ENCODE measurements at regions not wholly inside any gene's neighbourhood (a gene's known extent, or its start where the extent isn't known, plus 50 kb on each side); places are given as distances from the start of the nearest gene placed in this dataset.
A peak's percentile ranks its signal among the peaks of the same experiment; 100 is the strongest.

DNA sequence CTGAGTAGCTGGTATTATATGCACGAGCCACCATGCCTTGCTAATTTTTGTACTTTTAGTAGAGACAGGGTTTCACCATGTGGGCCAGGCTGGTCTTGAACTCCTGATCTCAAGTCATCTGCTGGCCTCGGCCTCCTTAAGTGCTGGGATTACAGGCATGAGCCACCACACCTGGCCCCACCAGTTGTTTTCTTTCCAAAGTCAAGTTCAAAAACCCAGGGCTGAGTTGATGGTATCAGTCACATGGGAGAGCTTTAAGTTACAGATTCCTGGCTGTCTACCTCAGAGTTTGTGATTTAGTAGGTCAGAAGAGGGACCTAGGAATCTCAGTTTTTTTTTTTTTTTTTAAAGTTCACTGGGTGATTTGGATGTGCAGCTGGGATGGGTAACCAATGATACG, 107.7 kb downstream of the SCP2D1 start (continued):
- TF ChIP-seq MIER1 (IDR thresholded peaks at IDR 0.05; ENCODE audit: low read depth) (no peak), POLR2AphosphoS5 (IDR thresholded peaks at IDR 0.05; ENCODE audit: control insufficient read depth, insufficient read depth, low read depth, low read length) (no peak)

DNA sequence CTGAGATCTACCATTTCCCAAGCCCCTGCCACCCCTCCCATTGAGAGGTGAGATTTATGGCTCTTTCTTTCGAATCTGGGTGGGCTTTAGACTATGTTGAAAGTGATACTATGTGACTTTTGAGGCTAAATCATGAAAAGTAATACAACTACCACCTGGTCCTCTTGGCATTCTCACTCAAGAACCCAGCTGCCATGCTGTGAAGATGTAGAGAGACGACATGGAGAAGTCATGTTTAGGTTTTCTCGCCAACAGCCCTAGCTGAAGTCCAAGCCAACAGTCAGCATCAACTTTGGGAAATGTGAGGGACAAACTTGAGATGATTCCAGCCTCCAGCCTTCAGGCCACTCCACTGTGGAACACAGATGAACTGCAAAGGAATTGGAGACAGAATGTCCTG, 108.7 kb downstream of the SCP2D1 start:
- intact Hi-C loops (cut with micrococcal nuclease), result no loop called here
- H2AFZ ChIP-seq (ENCODE audit: low read depth, low read length), result no peak overlapping the region
- BruUV-seq (replicated peaks), result no TSS peak
- no peak overlapping the region for H3K9ac ChIP-seq (ENCODE audit: insufficient read depth in 1 of 2, low read depth in 2 of 2, low read length in 2 of 2)
- H3K9me3 ChIP-seq (replicated peaks; ENCODE audit: control insufficient read depth, insufficient read depth, low read depth, low read length), result no peaks in the 10 kb centered on the region
- ChIA-PET CTCF (ENCODE audit: low intra/inter-chr PET ratio) (no interaction called here), POLR2A (no interaction called here)
- FAIRE-seq (no peak), ATAC-seq (no peak), DNase-seq (ENCODE audit: extremely low read depth in 1 of 4, low spot score in 3 of 4) (no peak)
- H4K20me1 ChIP-seq (replicated peaks; ENCODE audit: control insufficient read depth, insufficient read depth, low read length), result no peaks in the 10 kb centered on the region
- TF ChIP-seq NFIX (CRISPR knock-in tag; IDR thresholded peaks at IDR 0.05; ENCODE audit: low read depth) (no peak), KDM4B (IDR thresholded peaks at IDR 0.05; ENCODE audit: borderline replicate concordance in 2 of 2, low read depth in 1 of 2) (no peak), LARP7 (IDR thresholded peaks at IDR 0.05) (no peak)
- no peaks in the 10 kb centered on the region for H3K27me3 ChIP-seq (ENCODE audit: control insufficient read depth in 2 of 2, insufficient read depth in 2 of 2, low read length in 2 of 2)
- no peak overlapping the region for H3K4me2 ChIP-seq (ENCODE audit: insufficient read depth, low read length)
- in situ Hi-C loops (cut with MboI), result no loop called here
- WGBS (ENCODE audit: insufficient coverage, low coverage, missing lambda C conversion rate), result 0% methylated on average over 1 of the region's 3 CpGs
- H3K9me1 ChIP-seq (ENCODE audit: control insufficient read depth, insufficient read depth, low read length), result no peaks in the 10 kb centered on the region
- no peaks in the 10 kb centered on the region for H3K79me2 ChIP-seq (ENCODE audit: control insufficient read depth, insufficient read depth, low read length)
- no peaks in the 10 kb centered on the region for H3K36me3 ChIP-seq (ENCODE audit: control insufficient read depth, insufficient read depth, low read length)
- no peaks in the 10 kb centered on the region for H3K4me1 ChIP-seq (replicated peaks in 1 of 2; ENCODE audit: control insufficient read depth in 2 of 2, insufficient read depth in 2 of 2, low read length in 2 of 2)
- H3K4me3 ChIP-seq, result no peak overlapping the region
- H3K27ac ChIP-seq (ENCODE audit: extremely low read depth, low read depth, low read length), result no peak overlapping the region

DNA sequence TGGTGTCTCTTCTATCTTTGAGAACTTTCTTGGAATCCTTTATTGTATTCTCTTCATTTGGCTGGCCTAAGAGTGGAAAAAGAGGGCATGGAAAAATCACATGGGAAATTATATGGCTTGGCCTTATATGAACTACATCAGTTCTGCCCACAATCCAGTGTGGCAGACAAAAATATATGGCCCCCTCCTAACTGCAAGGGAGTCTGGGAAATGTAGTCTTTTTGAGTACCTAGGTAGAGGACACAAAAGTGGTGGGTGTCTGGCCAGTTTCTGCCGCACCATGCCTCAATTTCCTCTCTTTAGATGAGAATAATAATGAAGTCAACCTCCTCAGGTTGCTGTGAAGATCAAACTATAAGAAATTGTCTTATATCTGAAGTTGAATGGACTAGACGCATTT, 109.3 kb downstream of the SCP2D1 start:
- in situ Hi-C loops (cut with MboI) (no loop called here), intact Hi-C loops (cut with micrococcal nuclease) (no loop called here)
- Histone ChIP-seq H4K20me1 (replicated peaks; ENCODE audit: control insufficient read depth, insufficient read depth, low read length) (no peaks in the 10 kb centered on the region), H3K9me3 (replicated peaks; ENCODE audit: control insufficient read depth, insufficient read depth, low read depth, low read length) (no peaks in the 10 kb centered on the region), H3K79me2 (ENCODE audit: control insufficient read depth, insufficient read depth, low read length) (no peaks in the 10 kb centered on the region), H3K27me3 (ENCODE audit: control insufficient read depth in 2 of 2, insufficient read depth in 2 of 2, low read length in 2 of 2) (no peaks in the 10 kb centered on the region), H3K27ac (ENCODE audit: extremely low read depth, low read depth, low read length) (no peak overlapping the region), H3K9me1 (ENCODE audit: control insufficient read depth, insufficient read depth, low read length) (no peaks in the 10 kb centered on the region), H3K4me2 (ENCODE audit: insufficient read depth, low read length) (no peak overlapping the region), H3K4me3 (no peak overlapping the region), H3K36me3 (ENCODE audit: control insufficient read depth, insufficient read depth, low read length) (no peaks in the 10 kb centered on the region), H3K9ac (ENCODE audit: insufficient read depth in 1 of 2, low read depth in 2 of 2, low read length in 2 of 2) (no peak overlapping the region), H2AFZ (ENCODE audit: low read depth, low read length) (no peak overlapping the region), H3K4me1 (replicated peaks in 1 of 2; ENCODE audit: control insufficient read depth in 2 of 2, insufficient read depth in 2 of 2, low read length in 2 of 2) (no peaks in the 10 kb centered on the region)
- no TSS peak for BruUV-seq (replicated peaks)
- TF ChIP-seq, protein P1, sequence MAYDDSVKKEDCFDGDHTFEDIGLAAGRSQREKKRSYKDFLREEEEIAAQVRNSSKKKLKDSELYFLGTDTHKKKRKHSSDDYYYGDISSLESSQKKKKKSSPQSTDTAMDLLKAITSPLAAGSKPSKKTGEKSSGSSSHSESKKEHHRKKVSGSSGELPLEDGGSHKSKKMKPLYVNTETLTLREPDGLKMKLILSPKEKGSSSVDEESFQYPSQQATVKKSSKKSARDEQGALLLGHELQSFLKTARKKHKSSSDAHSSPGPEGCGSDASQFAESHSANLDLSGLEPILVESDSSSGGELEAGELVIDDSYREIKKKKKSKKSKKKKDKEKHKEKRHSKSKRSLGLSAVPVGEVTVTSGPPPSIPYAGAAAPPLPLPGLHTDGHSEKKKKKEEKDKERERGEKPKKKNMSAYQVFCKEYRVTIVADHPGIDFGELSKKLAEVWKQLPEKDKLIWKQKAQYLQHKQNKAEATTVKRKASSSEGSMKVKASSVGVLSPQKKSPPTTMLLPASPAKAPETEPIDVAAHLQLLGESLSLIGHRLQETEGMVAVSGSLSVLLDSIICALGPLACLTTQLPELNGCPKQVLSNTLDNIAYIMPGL (CRISPR knock-in tag; IDR thresholded peaks at IDR 0.05), result no peak
- TF ChIP-seq, protein P2, sequence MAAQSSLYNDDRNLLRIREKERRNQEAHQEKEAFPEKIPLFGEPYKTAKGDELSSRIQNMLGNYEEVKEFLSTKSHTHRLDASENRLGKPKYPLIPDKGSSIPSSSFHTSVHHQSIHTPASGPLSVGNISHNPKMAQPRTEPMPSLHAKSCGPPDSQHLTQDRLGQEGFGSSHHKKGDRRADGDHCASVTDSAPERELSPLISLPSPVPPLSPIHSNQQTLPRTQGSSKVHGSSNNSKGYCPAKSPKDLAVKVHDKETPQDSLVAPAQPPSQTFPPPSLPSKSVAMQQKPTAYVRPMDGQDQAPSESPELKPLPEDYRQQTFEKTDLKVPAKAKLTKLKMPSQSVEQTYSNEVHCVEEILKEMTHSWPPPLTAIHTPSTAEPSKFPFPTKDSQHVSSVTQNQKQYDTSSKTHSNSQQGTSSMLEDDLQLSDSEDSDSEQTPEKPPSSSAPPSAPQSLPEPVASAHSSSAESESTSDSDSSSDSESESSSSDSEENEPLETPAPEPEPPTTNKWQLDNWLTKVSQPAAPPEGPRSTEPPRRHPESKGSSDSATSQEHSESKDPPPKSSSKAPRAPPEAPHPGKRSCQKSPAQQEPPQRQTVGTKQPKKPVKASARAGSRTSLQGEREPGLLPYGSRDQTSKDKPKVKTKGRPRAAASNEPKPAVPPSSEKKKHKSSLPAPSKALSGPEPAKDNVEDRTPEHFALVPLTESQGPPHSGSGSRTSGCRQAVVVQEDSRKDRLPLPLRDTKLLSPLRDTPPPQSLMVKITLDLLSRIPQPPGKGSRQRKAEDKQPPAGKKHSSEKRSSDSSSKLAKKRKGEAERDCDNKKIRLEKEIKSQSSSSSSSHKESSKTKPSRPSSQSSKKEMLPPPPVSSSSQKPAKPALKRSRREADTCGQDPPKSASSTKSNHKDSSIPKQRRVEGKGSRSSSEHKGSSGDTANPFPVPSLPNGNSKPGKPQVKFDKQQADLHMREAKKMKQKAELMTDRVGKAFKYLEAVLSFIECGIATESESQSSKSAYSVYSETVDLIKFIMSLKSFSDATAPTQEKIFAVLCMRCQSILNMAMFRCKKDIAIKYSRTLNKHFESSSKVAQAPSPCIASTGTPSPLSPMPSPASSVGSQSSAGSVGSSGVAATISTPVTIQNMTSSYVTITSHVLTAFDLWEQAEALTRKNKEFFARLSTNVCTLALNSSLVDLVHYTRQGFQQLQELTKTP (IDR thresholded peaks at IDR 0.05; ENCODE audit: low read depth in 1 of 2, partially characterized antibody in 2 of 2), result peak in 1 of 2 experiments; percentile 67
- peak; percentile 65 for TF ChIP-seq HCFC1 (IDR thresholded peaks at IDR 0.05; ENCODE audit: low read depth, low read length)
- TF ChIP-seq SIX5 (IDR thresholded peaks at IDR 0.05; ENCODE audit: borderline replicate concordance in 1 of 2, insufficient read depth in 1 of 2, low read depth in 1 of 2, low read length in 2 of 2), result 0 out of 4 replicates have a peak, but pooled peaks have one; percentile 13 to 34
- WGBS (ENCODE audit: insufficient coverage, low coverage, missing lambda C conversion rate), result 0% methylated on average over 2 of the region's 2 CpGs
- POLR2A ChIA-PET, result no interaction called here
- CTCF ChIA-PET (ENCODE audit: low intra/inter-chr PET ratio), result no interaction called here
- ATAC-seq (0 out of 3 replicates have a peak, but pooled peaks have one; percentile 51), FAIRE-seq (no peak), DNase-seq (ENCODE audit: extremely low read depth in 1 of 4, low spot score in 3 of 4) (no peak)
